ENCODE measurements at regions not wholly inside any gene's neighbourhood (a gene's known extent, or its start where the extent isn't known, plus 50 kb on each side); places are given as distances from the start of the nearest gene placed in this dataset.
"Not testable (repeated sequence)": the region's sequence is repeated elsewhere in the genome, so short reads cannot be mapped to it uniquely, and the experiment has no call there.

GRCh38 chr11:22522225-22522624 lies 103.4 kb downstream of the FANCF start:
- no peak for DNase-seq (ENCODE audit: low read depth)
- no peak overlapping the region for H3K4me3 ChIP-seq (replicated peaks; ENCODE audit: low read depth, low read length)
- TF ChIP-seq, protein P1, sequence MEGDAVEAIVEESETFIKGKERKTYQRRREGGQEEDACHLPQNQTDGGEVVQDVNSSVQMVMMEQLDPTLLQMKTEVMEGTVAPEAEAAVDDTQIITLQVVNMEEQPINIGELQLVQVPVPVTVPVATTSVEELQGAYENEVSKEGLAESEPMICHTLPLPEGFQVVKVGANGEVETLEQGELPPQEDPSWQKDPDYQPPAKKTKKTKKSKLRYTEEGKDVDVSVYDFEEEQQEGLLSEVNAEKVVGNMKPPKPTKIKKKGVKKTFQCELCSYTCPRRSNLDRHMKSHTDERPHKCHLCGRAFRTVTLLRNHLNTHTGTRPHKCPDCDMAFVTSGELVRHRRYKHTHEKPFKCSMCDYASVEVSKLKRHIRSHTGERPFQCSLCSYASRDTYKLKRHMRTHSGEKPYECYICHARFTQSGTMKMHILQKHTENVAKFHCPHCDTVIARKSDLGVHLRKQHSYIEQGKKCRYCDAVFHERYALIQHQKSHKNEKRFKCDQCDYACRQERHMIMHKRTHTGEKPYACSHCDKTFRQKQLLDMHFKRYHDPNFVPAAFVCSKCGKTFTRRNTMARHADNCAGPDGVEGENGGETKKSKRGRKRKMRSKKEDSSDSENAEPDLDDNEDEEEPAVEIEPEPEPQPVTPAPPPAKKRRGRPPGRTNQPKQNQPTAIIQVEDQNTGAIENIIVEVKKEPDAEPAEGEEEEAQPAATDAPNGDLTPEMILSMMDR (IDR thresholded peaks at IDR 0.05; ENCODE audit: low read length, missing control alignments) = no peak

- TF ChIP-seq, protein P1 (IDR thresholded peaks at IDR 0.05; ENCODE audit: low read length, missing control alignments) = no peak
- DNase-seq (ENCODE audit: low read depth) = peak; percentile 68
- no peak overlapping the region for H3K4me3 ChIP-seq (replicated peaks; ENCODE audit: low read depth, low read length)
These were observed 104.4 kb downstream of the FANCF start for GRCh38 chr11:22521226-22521625.

DNA sequence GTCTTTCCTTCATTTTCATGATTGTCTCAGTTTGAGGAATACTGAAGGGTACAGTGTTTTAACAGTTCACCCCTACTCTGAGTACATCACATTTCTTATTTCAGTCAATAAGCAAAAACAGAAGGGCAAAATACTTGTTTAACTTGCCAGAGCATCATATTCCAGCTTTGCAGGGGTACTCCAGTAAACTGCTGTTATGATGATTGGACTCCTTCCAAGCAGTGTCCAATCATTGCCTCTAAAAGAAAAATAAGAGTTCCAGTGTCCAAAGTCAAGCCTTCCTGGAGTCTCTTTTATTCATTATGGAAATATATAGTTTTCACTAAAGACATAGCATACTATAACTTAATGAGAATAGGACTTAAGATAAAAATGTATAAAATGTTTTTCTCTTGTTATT lies 105.1 kb downstream of the FANCF start:
- no peak overlapping the region for H3K4me3 ChIP-seq (replicated peaks; ENCODE audit: low read depth, low read length)
- TF ChIP-seq, protein P1 (IDR thresholded peaks at IDR 0.05; ENCODE audit: low read length, missing control alignments) = no peak
- DNase-seq (ENCODE audit: low read depth) = no peak

DNA sequence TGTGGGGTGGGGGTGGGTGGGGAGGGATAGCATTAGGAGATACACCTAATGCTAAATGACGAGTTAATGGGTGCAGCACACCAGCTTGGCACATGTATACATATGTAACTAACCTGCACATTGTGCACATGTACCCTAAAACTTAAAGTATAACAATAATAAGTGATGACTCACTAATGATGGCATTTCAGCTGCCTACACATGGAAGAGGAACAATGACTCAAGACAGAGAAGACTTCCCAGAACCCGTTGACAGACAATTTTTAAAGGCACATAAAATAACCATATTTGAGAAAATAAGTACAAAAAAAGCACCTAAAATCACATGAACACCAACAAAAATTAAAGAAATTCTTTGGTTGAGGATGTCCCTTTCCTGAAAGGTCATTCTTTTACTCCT lies 107.3 kb downstream of the FANCF start:
- H3K4me3 ChIP-seq (replicated peaks; ENCODE audit: low read depth, low read length) = not testable (repeated sequence)
- DNase-seq (ENCODE audit: low read depth) = peak; percentile 6

DNA sequence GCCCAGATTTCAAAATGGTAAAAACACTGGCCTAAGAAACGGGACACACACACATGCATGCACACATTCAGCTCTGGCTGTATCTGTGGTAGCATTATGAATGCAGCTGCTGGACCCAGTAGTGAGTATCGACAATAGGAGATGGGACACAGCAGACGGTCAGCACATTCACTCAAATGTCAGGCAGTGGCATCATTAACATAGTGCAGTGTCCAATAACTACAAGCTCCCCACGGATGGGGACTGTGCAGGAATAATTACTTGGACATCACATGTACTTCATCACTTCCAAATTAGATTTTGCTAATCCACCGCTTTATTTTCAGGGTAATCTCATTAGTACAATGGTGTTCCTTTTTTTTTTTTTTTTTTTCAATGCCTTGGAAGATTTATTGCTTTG lies 109.5 kb downstream of the FANCF start:
- DNase-seq (ENCODE audit: low read depth) = no peak
- no peak overlapping the region for H3K4me3 ChIP-seq (replicated peaks; ENCODE audit: low read depth, low read length)
- TF ChIP-seq, protein P1 (IDR thresholded peaks at IDR 0.05; ENCODE audit: low read length, missing control alignments) = no peak

GRCh38 chr11:22512457-22512856 lies 113.2 kb downstream of the FANCF start:
- no peak for DNase-seq (ENCODE audit: low read depth)
- H3K4me3 ChIP-seq (replicated peaks; ENCODE audit: low read depth, low read length) = no peak overlapping the region
- TF ChIP-seq, protein P1 (IDR thresholded peaks at IDR 0.05; ENCODE audit: low read length, missing control alignments) = no peak

DNA sequence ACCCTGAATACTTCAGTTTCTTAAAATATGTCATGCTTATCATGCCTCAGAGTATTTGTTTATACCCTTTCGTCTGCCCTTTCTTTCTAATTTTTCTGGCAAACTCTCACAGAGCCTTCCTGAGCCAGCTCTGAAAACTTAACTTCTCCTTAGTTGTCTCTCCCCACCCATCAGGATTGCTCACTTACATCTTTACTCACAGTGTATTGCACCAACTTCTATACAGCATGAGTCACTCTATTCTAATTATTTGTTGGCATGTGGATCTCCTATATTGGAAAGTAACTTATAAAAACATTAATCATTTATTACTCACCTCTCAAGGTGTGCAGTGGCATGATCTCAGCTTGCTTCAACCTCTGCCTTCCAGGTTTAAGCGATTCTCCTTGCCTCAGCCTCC lies 114.9 kb downstream of the FANCF start:
- TF ChIP-seq, protein P1 (IDR thresholded peaks at IDR 0.05; ENCODE audit: low read length, missing control alignments) = no peak
- DNase-seq (ENCODE audit: low read depth) = peak; percentile 39

DNA sequence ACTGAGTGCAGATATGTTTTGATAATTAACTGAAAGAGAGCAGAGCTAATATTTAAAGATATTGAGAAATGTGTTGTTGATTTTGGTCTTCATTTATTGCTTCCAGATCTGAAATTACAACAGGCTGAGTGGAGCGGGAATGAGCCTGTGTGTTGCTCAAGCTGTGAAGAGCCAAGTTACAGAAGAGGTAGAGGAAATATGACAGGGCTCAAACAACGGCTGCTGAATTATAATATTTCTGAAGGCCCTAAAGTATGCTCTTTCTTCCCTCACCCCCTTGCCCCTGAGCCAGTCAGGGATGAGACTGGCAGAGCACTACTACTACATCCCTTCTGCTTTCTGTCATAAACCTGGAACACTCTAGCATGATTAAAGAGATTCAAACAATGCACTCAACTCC lies 115.6 kb downstream of the FANCF start:
- H3K4me3 ChIP-seq (replicated peaks; ENCODE audit: low read depth, low read length) = no peak overlapping the region
- no peak for DNase-seq (ENCODE audit: low read depth)
- TF ChIP-seq, protein P1 (IDR thresholded peaks at IDR 0.05; ENCODE audit: low read length, missing control alignments) = no peak

More for the DNA sequence above, 114.9 kb downstream of the FANCF start:
- H3K4me3 ChIP-seq (replicated peaks; ENCODE audit: low read depth, low read length) = no peak overlapping the region

Measured in fibroblast of pulmonary artery (primary cell).